HG03432 (cell line): ENCODE measurements at regions not wholly inside any gene's neighbourhood (a gene's known extent, or its start where the extent isn't known, plus 50 kb on each side); places are given as distances from the start of the nearest gene placed in this dataset.
"Not testable (repeated sequence)": the region's sequence is repeated elsewhere in the genome, so short reads cannot be mapped to it uniquely, and the experiment has no call there.

Experiments used
- ATAC-seq: cut with Tn5 transposase; IDR thresholded peaks from one replicate; pipeline ENCODE4 v1.9.1; 2021; ENCODE audit warnings: mild to moderate bottlenecking, moderate library complexity; ENCODE audit not compliant: unreplicated experiment

DNA sequence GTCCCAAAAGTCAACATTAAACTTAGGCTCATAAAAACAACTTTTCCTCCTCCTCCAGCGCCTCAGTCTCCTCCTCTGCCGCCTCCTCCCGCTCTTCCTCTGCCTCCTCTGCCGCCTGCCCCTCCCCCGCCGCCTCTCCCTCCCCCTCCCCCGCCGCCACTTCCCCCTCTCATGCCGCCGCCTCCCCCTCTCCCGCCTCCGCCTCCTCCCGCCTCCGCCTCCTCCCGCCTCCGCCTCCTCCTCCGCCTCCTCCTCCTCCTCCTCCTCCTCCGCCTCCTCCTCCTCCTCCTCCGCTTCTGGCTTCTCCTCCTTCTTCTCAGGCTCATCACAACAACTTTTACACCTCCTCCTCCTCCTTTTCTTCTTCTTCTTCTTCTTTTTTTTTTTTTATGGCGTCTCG is 599.9 kb downstream of the TMEM182 start:
- no peak for ATAC-seq

DNA sequence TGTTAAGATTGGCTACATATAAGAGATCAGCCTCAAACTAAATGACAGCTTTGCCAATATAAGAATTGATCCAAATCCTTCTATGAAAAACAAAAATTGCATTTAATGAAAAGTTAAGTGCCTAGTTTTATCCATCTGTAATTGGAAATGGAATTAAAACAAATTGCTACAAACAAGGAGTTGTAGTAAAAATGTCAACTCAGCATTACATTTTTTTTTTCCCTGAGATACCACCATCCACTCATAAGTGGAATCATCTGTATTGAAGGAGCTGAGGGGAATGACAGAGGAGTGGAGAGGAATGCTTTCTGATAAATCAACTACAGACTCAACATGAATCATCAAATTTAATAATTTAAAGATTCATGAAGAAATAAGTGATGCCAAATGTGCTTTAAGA is 601.8 kb downstream of the TMEM182 start:
- no peak for ATAC-seq

DNA sequence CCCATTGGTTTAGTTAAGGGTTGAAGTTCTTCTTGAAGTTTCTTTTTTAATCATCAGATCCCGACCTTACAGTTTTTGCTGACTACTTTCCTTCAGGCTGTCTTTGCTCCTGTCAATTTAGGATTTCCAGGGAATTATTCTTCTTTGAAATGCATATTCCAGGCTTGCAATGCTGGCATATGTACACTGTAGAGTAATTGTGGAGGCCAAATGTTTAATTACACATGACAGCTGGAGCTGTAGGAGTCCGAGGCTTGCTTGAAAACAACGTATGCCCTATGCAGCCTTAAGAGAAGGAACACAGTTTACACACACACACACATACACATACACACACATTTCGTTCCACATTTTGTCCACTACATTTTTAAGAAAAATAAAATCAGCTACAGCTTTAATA is 602.3 kb downstream of the TMEM182 start:
- ATAC-seq: no peak

DNA sequence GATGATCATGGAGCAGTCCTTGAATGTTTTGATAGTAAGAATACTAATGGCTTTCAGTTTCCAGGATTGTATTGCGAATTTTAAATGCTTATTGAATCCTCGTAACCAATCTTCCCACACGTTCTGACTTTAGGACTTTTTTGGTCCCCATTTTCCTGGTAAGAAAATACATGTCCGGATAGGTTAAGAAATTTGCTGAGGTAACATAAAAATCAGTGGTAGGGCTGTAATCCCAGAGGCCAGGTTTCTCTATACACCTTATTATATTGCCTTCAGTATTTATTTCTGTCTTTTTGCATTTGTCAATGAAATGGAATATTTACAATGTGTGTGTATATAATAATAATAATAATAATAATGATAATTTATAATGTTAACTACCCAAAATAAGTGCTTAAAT is 603.2 kb downstream of the TMEM182 start:
- no peak for ATAC-seq

DNA sequence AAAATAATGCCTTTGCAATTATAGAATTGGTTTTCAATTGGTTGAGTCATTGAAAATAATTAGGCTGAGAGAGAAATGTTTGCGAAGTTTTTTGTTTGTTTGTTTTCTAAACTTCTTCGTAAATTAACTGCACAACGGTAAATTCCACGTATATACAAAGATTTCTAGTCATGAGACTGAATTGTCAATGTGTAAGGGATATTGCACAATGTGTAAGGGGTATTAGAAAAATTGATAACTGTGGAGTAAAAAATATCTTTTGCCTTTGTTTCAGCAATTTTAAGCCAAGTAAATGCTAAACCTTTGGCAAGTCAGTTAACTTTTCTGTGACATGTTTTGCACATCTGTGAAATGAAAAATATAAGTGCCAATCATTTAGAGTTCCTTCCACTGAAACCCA is 606.0 kb downstream of the TMEM182 start:
- ATAC-seq: no peak

DNA sequence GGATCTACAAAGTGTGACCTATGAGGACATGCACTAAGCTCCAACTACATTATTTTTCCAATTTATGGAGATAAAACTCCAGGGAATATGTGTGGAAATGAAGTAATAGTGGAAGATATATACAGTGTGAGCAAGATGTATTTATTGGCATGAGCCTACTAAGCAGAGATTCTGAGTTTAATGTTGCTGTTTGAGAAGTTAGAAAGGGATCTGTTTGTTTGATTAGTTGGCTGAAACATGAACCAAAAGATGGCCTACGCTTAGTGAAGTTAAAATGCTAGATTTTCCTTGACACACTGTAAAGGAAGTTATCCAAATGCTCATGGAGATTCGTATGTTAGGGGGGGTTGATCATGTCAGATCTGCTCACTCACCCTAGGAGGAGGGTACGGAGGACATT is 621.7 kb downstream of the TMEM182 start:
- no peak for ATAC-seq

DNA sequence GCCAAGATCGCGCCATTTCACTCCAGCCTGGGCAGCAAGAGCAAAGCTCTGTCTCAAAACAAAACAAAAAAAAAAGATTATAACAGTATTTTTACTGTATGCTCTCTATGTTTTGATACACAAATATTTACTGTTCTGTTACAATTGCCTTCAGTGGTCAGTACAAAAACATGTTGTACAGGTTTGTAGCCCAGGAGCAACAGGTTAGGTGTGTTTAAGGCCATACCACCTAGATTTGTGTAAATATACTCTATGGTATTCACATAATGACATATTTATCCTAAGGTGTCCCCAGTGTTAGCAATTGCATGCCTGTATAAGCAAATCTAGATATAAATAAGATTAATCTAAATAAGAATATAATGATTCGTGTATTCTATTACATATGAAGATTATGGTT is 625.0 kb downstream of the TMEM182 start:
- no peak for ATAC-seq

DNA sequence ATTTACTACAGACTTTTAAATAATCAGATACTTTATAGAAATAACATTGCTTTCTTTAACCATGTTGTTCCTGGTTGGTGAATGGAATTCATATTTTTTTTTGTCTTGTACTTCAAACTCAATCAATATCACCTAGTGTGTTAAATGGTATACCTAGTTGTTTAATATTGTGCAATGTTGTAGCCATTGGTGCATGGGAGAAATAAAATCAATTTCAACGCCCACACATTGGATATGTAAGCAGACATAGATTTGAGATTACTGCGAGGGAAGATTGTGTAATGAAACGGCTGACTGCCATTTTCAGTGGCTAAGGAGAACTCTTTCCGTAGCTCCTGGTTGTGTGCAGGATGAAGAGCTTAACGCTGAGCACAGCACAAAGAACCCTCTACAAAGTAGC is 626.1 kb downstream of the TMEM182 start:
- ATAC-seq: no peak

DNA sequence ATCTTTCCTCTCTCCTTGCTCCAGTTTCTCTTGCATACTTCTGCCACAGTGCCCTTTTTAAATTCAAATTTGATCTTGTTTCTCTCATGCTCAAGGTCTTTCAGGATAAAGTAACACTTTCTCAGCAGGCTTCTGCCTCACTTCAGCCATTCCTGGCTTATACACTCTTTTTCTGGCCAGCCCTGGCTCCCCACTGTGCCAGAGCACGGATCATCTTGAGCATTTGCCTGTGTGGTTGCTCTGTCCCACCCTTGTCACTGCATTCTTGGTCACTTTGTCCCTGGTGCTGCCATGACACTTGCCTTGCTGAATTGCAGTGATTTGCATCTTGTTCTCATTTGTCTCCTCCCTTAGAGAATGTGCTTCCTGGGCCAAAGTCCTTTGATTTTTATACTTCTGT is 634.3 kb downstream of the TMEM182 start:
- no peak for ATAC-seq

DNA sequence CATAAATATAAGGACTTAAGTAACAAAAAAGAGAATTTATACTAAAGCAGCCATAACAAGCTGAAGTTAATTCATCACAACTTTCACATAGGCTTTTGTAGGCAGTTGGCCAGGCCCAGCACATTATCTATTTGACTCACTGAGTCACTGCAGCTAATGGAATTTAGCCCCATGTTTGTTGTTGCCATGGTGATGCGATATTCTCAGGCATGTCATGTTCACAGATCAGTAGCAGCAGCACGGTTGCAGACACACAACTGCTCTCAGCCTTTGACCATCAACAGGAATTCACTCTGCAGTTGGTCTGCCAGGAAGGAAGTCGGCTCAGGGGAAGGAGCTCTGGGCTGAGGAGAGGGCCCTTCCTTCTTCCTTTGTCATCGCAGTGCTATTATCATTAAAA is 639.8 kb downstream of the TMEM182 start:
- no peak for ATAC-seq

DNA sequence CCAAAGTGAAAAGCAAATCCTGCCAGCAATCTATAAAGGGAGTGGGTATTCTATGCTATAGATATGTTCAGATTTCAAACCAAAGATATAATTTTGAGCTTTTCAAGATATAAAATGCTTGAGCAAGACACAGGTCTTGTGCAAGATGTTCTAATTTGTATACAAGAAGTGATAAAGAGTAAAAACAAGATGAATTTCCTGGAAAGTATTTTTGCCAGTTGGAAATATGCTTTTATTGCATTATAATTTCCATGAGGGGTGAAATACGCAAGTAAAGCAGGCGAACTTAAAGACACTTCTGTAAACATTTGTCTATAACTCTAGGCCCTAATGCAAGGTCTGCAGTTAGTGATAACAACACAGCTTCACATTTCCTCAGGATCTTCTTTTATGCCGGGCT is 640.5 kb downstream of the TMEM182 start:
- no peak for ATAC-seq

DNA sequence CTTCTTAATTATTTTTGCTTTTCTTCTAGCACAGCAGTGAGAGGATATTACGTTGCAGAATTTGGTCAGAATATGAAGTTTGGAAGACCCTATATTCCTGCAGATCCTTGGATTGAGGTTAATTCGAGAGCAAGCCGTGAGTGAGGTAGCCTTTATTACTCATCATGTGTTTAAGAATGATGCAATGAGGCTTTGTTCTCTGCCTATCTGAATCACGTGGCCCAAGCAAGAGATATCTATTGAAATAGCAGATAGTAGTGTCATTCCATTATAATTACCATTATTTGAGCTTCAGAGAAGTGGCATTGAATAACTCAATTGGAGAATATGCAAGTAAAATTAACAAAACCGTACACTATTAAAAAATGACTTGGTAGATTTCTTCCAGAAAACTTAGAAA is 641.1 kb downstream of the TMEM182 start:
- ATAC-seq: no peak

DNA sequence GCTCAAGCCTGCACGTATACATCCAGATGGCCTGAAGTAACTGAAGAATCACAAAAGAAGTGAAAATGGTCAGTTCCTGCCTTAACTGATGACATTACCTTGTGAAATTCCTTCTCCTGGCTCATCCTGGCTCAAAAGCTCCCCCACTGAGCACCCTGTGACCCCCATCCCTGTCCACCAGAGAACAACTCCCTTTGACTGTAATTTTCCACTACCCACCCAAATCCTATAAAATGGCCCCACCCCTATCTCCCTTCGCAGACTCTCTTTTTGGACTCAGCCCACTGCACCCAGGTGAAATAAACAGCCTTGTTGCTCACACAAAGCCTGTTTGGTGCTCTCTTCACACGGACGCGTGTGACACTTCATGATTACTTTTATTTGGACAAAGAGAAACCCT is 641.6 kb downstream of the TMEM182 start:
- ATAC-seq: not testable (repeated sequence)

DNA sequence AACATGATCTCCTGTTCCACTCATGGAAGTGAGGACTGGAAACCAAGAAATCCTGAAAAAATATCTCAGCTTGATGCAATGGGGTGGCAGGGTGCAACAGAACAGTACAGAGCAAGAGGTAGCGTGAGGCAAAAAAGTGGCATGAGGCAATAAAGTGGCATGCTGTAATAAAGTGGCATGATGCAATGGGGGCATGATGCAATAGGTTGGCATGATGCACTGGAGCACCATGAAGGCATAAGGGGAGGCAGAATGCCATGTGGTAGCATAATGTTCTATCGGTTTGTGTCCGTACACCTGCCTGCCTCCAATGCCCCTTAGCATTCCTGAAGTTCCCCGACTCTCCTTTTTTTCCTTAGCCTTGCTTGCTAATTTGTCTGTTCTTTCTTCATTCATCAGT is 648.4 kb downstream of the TMEM182 start:
- no peak for ATAC-seq

DNA sequence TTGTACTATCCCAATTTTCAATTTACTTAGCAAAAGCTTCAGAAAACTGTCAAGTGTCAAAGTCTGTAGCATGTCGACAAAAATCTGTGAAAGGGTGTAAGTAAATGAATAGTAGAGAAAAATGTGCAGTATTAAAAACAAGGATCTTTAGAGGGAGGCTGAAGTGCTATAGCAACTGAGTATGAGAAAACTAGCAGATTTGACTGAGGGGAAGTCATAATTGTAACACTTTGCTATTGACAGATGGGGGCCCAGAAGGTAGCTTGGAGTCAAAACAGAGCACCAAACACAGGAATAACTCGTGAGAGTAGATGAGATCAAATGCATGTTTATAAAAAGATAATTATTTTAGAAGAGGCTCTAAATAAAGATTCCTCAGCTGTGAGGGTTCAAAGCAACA is 657.7 kb downstream of the TMEM182 start:
- no peak for ATAC-seq

DNA sequence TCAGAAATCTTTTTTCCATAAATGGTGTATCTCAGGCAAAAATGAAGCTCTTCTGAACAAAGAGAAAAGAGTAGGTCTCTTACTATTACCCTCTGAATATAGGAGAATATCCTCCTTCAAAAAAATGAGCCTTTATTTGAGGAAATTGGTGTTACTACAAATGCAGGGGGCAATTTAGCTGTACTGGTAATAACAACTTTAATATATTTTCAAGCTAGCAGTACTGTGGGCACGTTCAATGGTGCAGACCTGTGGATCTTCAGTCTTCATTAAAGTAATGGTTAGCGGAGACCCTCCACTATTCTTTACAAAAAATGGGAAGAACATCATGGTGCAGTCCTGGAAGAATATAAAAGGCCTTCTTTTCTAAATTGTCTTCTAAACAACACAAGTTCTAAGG is 661.3 kb downstream of the TMEM182 start:
- ATAC-seq: no peak

DNA sequence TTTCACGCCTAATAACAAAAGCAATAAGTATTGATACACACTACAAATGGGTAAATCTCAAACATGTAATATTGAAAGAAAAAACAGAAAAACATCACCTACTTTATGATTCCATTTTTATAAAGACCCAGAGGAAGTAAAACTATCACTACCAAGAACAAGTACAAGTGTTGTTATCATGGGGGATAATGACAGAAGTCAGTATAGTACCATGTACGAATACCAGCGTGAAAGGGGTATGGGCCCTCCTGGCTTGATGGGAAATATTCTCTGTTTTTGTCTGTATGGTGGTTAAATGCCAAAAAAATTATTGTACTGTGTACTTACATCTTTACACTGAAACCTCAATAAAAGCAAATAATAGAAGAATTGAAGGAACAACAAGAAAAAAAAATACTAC is 665.7 kb downstream of the TMEM182 start:
- ATAC-seq: no peak

DNA sequence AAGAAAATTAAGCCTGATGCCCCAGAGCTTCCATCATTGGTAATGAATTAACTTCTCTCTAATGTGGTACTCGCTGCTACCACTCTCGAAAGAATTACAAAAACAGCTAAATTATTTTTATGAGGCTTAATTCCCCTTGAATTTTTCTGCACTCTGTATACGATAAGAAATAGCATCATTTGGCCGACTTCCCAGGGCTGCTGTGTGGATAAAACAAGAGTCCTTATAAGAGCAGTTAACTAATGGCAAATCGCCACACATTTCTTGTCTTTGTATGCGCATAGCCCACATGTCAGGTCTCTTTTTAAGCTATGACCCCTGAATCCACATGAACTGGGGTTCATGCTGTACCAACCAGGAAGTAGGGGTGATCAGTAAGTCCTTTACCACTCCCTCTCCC is 668.4 kb downstream of the TMEM182 start:
- ATAC-seq: no peak

DNA sequence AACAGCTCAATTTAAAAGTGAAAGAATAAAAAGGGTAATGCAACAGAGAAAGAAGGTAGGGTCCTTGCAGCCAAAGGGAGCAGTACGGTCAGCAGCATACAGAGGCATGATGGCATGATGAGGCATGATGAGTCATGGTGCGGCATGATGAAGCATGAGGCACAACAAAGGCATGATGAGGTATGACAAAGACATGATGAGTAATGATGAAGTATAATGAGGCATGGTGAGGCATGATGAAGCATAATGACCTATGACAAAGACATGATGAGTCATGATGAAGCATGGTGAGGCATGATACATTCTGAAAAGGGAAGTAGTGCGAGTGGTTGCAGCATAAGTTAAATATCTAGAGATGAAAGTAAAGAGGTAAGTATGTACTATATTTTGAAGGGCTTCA is 673.2 kb downstream of the TMEM182 start:
- ATAC-seq: no peak

DNA sequence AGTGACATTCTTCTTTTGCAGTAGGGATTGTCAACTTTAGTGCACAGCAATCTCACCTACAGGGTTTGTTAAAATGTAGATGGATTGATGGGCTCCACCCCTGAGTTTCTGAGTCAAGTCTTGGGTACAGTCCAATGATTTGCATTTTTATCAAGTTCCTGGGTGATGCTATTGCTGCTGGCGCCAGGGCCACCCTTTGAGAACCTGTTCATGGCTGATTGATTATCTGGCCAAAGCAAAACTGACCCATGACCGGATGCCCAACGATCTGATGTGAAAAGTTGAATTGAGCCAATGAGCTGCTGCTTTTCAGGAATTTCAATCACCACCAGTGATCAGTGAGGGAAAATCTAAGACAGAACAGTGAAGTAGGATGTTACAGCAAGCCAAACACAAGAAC is 675.3 kb downstream of the TMEM182 start:
- no peak for ATAC-seq

DNA sequence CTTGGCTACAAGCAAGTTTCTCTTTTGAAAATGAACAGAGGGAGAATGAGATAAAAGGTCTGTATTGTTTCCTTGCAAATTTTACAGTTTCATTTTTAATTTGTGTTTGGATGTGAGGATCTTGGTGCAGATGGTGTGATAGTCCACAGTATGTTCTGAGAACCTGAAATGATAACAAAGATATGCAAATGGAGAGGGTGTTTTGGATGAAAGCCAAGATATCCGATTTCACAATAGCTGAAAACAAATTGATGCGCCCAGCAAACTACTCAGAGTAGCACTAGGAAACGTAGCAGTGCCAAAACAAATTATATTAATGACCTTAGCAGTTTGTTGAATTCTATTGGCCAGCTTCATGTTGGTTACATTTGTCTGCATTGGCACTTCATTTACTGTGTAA is 683.5 kb downstream of the TMEM182 start:
- no peak for ATAC-seq

DNA sequence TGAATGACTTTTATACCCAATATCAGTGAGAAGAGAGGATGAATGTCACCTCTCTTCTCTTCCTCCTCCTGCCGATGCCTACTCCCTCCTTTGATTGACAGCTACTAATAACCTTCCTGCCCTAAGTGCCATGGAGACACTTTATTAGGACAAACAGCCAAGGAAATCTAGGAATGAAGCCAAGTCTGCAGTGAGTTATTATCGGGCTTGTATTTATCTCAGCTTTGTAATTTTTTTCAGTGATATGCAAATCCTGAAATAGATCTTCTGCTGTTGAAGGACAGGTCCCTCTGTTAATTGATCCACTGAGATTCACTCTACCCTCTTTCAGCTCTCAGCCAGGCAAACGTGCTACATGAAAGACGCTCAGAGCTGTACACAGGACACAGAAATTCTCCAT is 686.7 kb downstream of the TMEM182 start:
- no peak for ATAC-seq

DNA sequence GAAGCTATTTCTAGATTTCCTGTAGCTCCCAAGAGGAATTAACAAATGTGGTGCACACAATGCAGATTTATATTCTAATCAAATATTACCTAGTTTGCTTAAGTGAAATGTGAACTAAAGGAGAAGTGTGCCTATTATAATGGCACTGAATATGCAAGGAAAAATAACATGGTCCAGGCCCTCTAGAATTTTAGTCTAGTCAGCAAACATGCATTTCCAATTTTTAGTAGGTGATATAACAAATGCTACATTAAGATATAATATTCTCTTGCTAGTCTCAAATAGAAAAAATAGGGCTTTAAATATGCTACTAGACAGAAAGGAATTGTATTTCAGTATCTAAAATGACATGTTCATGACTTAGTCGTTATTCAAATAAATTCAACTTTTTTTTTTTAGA is 689.5 kb downstream of the TMEM182 start:
- no peak for ATAC-seq

DNA sequence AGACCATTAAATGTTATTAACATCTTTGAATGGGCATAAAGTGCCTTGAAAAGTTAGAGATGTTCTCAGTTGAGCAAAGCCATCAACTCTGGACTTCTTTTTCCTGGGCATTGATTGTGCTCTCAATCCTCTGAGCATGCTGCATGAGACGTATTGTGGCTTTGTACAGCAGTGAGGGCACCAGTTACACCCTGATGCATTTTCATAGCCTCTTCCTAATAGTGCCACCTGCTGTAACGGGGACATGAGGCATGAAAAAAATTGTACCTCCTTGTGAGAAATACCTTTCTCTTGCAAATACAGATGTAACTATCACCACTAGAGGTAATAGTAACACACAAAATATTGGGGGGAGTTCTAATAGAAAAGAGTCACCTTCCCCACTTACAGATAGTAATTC is 697.5 kb downstream of the TMEM182 start:
- no peak for ATAC-seq
